Activated gamma-delta T cell (primary cell): ENCODE measurements at regions not wholly inside any gene's neighbourhood (a gene's known extent, or its start where the extent isn't known, plus 50 kb on each side); places are given as distances from the start of the nearest gene placed in this dataset.
"Not testable (repeated sequence)": the region's sequence is repeated elsewhere in the genome, so short reads cannot be mapped to it uniquely, and the experiment has no call there.

Source experiments
- DNase-seq: peaks from one replicate; lab custom pipeline; 2025; lab: John Stamatoyannopoulos, UW

DNA sequence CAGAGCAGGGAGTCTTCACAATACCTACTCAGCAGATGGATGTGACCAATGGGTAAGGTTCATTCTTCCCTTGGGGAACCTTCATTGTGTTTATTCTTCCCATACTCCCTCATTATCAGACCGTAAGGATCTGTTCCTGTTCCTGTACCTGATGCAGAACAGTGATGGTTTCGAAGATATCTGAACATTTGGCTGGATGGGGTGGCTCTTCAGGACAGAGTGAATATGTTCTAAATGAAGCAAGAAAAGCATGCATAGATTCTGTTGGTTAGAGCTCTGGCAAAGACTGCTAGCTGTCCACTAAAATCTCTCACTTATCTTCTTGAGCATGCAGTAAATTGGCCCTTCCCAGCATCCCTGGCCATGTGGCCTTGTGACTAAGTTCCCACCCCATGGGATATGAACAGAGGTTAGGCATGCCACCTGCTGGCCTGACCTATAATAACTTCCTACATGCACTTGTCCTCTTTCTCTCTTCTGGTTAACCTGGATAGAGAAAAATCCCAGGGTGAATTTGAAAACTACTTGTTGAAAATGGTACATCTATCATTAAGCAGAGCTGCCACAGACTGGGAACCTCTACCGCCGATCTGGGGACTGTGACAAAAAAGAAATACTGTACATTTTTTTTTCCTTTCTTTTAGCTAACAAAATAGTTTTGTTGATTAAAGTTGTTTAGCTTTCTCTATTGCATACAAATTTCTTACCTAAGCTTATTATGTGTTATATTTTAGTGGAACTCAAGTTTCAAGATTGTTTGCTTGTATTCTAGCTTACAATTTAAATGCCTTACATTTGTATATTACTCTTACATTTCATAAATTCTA is 60.0 kb upstream of the BANK1 start:
- DNase-seq: no peak

DNA sequence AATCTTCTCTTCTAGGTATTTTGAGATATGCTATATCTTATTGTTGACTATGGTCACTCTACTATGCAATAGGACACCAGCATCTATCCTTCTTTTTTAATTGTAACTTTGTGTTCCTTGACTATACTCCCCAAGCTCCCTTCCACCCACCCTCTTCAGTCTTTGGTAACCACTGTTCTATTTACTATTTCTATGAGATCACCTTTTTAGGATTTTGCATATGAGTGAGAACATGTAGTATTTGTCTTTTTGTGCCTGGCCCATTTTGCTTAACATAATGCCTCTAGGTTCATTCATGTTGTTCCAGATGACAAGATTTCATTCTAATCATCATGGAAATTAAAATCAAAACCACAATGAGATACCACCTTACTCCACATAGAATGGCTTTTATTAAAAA is 63.3 kb upstream of the BANK1 start:
- no peak for DNase-seq

DNA sequence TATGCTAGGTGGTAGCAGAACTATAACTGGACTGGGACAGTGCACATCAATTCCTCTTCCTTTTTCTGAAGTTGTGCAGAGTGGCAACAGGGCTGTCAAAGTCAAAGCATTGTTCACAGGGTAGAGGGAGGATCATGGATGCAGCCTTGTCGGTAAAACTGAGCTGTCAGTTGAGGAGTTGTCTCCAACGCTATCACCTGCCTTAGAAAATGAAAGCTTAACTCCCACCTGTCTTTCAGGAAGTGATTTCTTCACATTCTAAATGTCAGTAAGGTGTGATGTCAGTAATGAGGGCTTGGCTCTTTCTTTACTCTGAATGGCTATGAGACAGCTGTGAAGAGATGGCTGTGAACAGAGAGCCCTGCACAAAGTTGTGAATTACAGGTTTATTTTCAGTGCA is 66.4 kb upstream of the BANK1 start:
- DNase-seq: no peak

DNA sequence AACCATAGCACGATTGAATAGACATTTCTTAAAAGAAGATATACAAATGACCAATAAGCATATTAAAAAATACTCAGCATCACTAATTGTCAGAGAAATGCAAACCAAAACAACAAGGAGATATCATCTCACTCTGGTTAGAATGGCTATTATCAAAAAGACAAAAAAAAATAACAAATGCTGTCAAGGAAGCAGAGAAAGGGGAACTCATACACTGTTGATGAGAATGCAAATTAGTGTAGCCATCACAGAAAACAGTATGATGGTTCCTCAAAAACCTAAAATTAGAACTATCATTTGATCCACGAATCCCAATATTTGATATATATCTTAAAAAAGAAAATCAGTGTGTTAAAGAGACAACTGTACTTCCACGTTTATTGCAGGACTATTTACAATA is 71.7 kb upstream of the BANK1 start:
- DNase-seq: no peak

DNA sequence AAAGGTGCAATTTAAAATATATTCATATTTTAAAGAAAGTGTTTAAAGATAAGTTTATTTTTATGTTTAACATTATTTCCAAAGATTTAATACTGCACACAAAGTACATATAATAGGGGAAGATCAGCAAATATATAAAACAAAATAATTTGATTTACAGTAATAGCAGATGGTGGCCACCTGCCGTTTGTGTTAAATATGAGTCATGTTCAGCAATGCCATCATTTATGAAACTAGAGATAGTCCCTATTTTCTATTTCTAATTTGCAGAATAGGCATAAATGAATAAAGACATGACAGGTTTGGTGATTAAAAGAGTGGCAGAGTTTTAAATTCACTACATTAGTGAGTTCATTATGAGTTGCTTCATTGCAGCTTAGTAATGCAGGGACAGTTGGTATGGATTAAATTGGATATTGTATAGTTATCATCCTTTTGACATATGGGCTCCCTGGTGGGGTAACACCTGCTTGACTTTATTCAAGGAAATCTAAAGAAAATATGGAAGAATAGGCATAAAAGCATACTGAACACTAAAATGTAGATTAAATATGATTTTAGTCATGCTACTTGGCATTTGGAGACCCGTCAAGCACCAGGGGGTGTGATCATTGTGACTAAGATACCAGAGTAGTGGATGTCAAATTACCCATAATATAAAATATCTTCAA is 78.8 kb upstream of the BANK1 start:
- DNase-seq: no peak

DNA sequence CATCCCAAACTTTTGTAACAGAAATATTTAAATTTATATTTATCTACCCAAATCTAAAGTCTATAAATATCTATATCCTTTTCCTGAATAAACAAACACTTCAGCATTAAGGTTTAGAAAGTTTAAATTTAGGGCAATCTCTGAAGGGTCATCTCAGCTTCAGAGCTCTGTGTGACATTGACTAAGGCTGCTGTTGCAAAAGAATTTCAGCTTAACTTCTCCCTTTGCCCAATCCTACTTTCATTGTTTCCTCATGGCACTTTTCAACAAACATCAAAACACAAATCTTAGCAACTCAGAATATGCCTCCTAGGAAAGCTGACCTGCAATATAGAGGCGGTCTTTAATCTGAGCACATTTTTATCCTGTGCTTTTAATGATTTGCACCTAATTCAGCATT is 79.7 kb upstream of the BANK1 start:
- no peak for DNase-seq

DNA sequence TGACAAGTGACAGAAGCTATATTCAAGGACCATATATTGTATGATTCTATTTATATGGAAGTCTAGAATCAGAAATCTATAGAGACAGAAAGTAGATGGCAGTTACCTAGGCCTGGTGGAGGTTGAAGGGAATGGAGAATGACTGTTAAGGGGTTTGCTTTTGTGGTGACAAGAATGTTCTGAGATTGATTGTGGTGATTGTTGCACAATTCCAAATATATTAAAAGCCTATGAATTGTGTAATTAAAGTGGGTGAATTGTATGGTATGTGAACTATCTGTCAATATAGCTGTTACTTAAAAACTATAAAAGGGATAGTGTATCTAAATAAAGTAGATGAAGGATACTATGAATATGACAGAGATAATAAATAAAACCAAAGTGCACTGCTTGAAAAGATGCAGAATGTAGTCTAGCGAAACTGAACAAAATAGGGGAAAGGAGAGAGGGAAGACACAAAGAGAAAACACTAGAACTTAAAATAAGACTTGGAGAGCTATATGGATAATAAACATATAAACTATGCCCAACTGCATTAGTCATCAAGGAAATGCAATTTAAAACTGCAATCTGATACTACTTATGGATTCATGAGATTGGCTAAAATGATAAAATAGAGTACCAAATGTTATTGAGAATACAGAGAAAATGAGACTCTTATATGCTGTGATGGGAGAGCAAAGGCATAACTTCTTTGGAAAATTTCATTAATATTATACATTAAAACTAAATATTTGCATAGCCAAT is 82.1 kb upstream of the BANK1 start:
- no peak for DNase-seq

DNA sequence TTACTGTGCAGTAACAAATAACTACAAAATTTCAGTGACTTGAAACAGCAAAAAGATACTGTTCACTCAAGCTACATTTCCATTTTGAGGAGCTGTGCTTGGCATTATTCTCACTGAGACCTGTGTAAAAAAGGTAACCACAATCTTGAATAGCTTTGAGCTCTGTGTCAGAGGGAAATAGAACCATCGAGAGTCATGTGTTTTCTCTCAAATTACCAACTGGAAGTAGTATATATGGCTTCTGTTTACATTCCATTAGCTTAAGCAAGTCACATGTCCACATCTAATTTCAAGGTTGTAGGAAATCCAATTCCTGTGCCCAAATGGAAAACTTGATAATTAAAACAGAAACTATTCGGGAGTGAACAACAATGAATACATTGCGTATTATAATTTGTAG is 82.9 kb upstream of the BANK1 start:
- DNase-seq: no peak

DNA sequence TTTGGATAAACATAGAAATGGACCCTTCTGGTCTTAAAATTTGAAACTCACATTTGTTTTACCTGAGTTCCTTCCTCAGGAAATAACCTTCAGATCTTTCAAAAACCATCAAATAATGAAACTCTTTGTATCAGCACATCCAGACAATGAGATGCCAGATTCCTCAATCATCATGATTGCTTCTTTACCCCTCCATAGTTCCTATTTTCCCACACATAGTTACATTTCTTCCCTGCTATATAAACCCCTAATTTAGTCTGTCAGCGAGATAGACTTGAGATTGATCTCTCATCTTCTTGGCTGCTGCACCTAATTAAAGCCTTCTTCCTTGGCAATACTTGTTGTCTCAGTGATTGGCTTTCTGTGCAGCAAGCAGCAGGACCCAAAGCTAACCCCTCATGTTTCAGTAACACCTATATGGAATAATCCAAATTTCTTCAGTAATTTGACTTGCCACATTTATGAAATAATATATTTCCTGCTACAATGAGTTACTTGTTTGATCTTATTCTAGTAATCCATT is 83.9 kb upstream of the BANK1 start:
- DNase-seq: no peak

DNA sequence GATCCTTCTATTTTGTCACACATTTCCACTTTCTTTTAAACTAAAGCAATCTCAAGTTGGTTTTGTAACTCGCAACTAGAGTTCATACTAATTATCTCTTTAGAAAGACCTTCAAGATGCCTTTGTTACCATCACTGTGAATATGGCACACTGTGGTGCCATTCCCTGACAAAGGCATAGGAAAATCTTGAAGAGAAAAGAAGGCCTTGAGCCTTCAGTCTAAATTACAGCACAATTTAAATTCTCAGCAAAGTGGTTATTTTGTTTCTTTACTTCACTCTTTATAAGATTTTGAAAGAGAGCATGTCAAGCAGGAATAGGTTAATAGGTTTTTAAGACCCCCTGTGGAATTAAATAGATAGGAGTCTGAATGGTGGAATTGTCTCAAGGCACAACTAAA is 89.0 kb upstream of the BANK1 start:
- DNase-seq: no peak

DNA sequence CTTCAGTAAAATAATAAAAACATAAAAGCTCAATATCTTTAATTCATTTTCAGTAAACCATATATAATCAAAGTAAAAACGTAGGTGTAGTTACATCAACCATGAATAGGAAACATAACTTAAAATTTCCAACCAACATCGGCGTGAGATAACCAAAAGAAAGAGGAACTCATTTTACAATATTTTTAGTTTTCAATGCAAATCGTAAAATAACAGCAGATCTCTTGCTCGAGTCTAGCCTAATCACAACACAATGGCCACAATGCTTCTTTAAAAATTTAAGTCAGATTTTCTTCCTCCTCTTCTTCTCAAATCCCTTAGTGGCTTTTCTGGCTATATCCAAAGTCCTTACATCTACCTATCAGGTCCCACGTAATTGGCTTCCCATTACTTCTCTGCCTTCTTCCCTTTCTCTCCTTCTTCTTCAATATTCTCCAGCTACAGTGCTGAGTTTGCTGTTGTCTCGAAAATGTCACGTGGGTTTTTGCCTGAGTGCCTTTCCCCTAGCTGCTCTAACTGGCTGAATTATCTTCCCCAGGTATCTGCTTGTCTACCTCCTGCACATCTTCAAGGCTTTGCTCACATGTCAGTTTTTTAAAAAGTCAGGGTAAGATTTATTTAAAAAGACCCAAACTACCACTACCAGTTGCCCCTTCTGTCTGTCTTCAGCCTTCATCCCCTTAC is 90.9 kb upstream of the BANK1 start:
- DNase-seq: no peak

DNA sequence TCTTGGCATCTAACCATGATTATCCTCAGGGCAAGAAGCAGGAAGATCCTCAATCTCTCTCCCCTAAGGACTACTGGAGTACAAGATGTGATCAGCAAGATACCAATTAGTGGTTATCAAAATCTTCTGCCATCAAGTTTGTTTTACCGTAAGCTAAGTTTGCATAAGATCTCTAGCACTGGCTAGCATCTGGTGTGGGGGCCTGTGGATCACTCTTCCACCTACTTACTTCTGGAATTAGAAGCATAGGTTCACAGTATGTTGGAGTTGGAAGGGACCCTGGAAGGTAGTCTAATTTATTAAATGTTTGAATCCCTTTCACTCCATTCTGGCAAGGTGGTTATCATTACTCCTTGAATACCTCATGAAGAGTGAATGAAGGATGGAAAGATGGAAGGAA is 93.3 kb upstream of the BANK1 start:
- no peak for DNase-seq

DNA sequence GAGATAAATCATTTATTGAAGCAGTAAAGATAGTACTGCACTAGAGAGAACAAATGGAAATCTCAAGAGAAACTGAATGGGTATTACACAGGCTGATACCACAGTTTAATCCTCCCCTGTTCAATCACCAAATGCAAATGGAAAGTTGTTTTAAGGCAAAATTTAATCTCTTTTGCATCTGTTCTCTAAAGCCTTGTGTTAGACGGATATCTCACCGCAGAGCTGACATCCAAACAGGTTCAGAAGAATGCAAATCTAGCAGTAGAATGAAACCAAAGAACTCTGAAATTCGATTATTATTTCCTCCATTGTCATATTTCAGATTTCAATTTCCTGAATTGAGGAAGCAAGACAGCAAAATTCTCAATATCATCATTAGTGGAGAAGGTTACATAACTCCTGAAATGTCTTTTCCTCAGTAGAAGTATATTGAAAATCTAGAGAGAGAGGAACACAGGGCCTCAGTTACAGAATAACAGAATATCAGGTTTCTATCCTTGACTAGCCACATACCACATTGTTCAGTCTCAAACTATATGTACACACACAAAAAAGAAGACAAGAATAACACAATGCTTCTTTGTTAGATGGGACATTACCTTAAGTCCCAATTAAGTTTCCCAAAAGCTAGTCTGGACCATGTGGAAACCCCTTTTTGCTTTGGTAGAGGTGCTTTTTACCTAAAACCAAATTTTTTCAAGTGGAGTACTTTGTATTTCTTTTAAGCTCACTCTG is 94.1 kb upstream of the BANK1 start:
- DNase-seq: no peak

DNA sequence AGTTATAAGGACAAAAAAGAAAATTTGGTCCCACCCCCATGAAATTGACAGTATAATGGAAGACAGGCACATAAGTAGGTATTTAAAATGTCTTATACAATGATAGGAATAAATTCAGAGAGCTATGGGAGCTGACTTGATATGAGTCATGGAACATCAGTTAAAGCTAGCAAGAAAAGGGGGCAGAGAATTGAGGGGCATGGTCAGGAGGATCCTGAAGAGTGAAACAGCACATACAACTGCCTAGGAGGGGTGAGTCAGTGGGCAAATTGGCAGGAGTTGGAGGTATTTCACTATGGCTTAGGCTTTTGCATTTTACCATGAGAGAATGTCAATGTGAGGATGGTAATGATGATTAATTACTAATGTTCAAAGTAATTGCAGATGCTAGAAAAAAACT is 95.4 kb upstream of the BANK1 start:
- no peak for DNase-seq

DNA sequence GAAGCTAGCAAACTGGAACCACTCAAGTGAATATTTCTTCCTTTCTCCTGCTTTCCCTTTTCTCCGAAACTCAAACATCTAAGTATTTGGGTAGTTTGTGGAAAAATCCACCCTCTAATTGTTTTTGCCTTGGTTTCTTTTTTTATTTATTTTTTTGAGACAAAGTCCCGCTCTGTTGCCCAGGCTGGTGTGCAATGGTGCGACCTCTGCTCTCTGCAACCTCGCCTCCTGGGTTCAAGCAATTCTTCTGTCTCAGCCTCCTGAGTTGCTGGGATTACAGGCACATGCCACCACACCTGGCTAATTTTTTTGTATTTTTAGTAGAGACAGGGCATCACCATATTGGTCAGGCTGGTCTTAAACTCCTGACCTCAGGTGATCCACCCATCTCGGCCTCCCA is 96.1 kb upstream of the BANK1 start:
- DNase-seq: not testable (repeated sequence)

DNA sequence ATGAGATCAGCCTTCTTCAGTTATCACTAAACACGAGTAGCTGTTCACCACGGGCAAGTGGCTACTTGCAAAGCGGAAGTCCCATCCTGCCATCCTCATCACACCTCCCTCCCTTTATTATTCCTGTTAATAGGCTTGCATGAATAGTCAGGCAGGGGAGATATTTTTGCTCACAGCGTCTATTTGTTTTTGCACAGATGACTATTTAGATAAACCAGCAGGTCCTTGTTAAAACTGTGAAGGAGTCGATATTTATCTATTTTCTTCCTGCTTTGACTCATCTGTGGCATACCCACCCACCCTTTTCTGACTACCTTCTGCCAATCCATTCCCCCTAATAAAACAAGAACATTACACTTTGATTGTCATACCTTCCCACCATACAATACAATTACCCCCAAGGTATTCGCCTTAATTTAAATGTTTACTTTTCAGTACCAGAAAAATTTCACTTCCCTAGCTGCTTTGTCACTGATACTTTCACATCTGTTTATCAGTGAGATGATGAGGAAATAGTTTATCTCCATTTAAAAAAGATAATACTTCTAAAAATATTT is 96.6 kb upstream of the BANK1 start:
- DNase-seq: no peak

DNA sequence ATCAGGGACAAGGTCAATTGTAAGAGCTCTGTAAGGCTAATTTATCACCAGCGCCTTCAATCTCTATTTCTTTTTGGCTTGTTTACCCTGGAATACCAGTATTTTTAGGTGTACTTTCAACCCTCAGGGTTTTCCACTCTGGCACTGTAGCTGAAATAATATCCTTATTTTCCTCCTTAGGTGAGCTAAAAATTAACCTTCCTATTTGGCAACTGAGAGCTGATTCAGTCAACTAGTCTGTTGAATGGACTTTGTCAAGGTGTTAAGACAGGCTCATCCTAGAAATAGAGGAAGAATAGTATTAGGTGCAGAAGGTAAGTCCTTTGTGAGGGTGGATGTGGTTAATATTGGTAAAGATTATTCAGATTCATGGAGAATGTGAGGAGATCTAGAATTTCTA is 101.3 kb upstream of the BANK1 start:
- DNase-seq: no peak

DNA sequence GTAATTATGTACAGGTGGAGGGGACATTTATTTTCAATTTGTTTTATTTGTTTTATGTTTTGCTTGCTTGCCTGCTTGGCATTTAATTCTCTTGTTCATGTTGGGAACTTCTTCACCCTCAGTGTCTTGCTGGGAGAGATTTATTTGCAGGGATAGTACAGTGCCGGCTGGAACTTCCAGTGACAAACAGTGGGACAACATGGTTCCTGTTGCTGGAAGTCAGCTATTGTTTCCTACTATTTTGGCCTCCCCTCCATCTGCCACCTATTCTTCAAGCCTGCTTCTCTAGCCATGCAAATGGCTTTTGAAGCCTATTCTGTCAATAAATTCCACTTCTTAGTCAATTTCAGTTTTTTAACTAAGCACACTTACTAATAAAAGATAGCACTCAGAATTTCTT is 105.4 kb upstream of the BANK1 start:
- no peak for DNase-seq

DNA sequence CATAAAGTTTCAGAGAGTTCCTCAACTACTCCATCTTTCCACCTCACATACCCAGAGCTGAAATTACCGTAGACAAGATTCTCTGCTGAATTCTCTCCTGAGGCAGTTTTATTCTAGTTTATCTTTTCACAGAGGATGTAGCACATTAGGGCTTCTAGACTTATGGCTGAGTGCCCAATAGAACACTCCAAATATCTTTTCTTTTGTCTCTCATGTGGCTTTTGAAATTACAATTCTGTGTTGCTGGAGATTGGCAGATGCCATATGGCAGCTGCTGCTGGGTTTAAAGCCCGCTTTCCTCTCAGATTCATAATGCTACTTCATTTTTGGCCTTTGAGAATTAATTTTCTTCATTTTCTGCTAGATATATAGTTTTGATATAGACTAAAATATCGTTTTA is 107.6 kb upstream of the BANK1 start:
- no peak for DNase-seq

DNA sequence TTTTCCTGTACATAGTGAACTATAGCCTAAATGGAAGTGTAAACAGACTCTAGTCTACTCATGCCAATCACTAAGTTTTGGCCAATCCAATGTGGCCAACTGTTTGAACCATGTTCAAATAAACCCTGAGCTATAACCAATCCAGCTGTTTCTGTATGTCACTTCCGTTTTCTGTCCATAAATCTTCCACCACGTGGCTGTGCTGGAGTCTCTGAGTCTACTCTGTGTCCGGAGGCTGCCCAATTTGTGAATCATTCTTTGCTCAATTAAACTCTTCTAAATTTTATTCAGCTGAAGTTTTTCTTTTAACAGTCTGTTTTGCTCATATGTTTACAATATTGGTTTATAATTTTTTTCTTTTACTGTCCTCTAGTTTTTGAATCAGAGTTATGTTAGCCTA is 112.3 kb upstream of the BANK1 start:
- no peak for DNase-seq

DNA sequence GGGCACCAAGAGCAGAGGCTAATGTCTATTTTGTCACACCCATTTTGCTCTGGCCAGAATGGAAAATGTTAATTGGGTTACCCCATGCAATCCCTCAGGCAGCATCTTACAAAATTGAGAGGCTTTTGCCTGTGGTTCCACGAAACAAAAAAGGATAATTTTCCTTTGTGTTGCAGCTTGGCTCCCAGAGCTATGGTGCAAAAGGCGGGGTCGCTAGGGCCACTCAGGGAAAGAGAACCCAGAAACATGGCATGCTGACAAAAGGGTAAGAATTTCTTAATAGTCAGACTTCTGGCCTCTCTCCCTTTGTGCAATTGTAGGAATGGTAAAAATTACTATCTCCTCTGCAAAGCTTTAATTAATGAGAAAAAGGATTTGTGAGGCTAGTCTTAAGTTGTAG is 119.6 kb upstream of the BANK1 start:
- DNase-seq: no peak
